ENCODE measurements at regions not wholly inside any gene's neighbourhood (a gene's known extent, or its start where the extent isn't known, plus 50 kb on each side); places are given as distances from the start of the nearest gene placed in this dataset.
A peak's percentile ranks its signal among the peaks of the same experiment; 100 is the strongest.

GRCh38 chr2:167506395-167506794 lies 618.1 kb downstream of the XIRP2 start:
- DNase-seq (ENCODE audit: low spot score), result no peak

GRCh38 chr2:167504695-167505094 lies 616.4 kb downstream of the XIRP2 start:
- no peak for DNase-seq (ENCODE audit: low spot score)

GRCh38 chr2:167504061-167504460 lies 615.8 kb downstream of the XIRP2 start:
- DNase-seq (ENCODE audit: low spot score), result no peak

- no peak for DNase-seq (ENCODE audit: low spot score)
These were observed 613.3 kb downstream of the XIRP2 start for GRCh38 chr2:167501618-167502017.

GRCh38 chr2:167493862-167494261 lies 605.6 kb downstream of the XIRP2 start:
- DNase-seq (ENCODE audit: low spot score), result no peak

- DNase-seq (ENCODE audit: low spot score), result no peak
These were observed 604.2 kb downstream of the XIRP2 start for GRCh38 chr2:167492486-167492885.

- no peak for DNase-seq (ENCODE audit: low spot score)
These were observed 603.5 kb downstream of the XIRP2 start for GRCh38 chr2:167491788-167492187.

- no peak for DNase-seq (ENCODE audit: low spot score)
These were observed 602.2 kb downstream of the XIRP2 start for GRCh38 chr2:167490455-167490854.

GRCh38 chr2:167489325-167489724 lies 601.0 kb downstream of the XIRP2 start:
- no peak for DNase-seq (ENCODE audit: low spot score)

- DNase-seq (ENCODE audit: low spot score), result no peak
These were observed 599.4 kb downstream of the XIRP2 start for GRCh38 chr2:167487728-167488127.

GRCh38 chr2:167484875-167485274 lies 596.6 kb downstream of the XIRP2 start:
- DNase-seq (ENCODE audit: low spot score), result no peak

GRCh38 chr2:167480986-167481309 lies 592.7 kb downstream of the XIRP2 start:
- DNase-seq (ENCODE audit: low spot score), result no peak

GRCh38 chr2:167480232-167480985 lies 592.1 kb downstream of the XIRP2 start:
- no peak for DNase-seq (ENCODE audit: low spot score)

GRCh38 chr2:167478196-167478595 lies 589.9 kb downstream of the XIRP2 start:
- DNase-seq (ENCODE audit: low spot score), result no peak

GRCh38 chr2:167475791-167476190 lies 587.5 kb downstream of the XIRP2 start:
- DNase-seq (ENCODE audit: low spot score), result no peak

- DNase-seq (ENCODE audit: low spot score), result peak; percentile 12
These were observed 583.5 kb downstream of the XIRP2 start for GRCh38 chr2:167471734-167472133.

- no peak for DNase-seq (ENCODE audit: low spot score)
These were observed 583.1 kb downstream of the XIRP2 start for GRCh38 chr2:167471332-167471731.

- no peak for DNase-seq (ENCODE audit: low spot score)
These were observed 574.1 kb downstream of the XIRP2 start for GRCh38 chr2:167462379-167462778.

GRCh38 chr2:167454036-167454435 lies 565.8 kb downstream of the XIRP2 start:
- DNase-seq (ENCODE audit: low spot score), result no peak

GRCh38 chr2:167451496-167452289 lies 563.4 kb downstream of the XIRP2 start:
- no peak for DNase-seq (ENCODE audit: low spot score)

GRCh38 chr2:167450364-167450763 lies 562.1 kb downstream of the XIRP2 start:
- DNase-seq (ENCODE audit: low spot score), result no peak

GRCh38 chr2:167440382-167440781 lies 552.1 kb downstream of the XIRP2 start:
- DNase-seq (ENCODE audit: low spot score), result no peak

GRCh38 chr2:167438206-167438605 lies 549.9 kb downstream of the XIRP2 start:
- DNase-seq (ENCODE audit: low spot score), result peak; percentile 26

GRCh38 chr2:167431949-167432348 lies 543.7 kb downstream of the XIRP2 start:
- DNase-seq (ENCODE audit: low spot score), result no peak

Data from iPS-NIHi11 (cell line).